HEK293 (cell line): ENCODE measurements at regions not wholly inside any gene's neighbourhood (a gene's known extent, or its start where the extent isn't known, plus 50 kb on each side); places are given as distances from the start of the nearest gene placed in this dataset.

Source experiments
- CTCF ChIP-seq: fragments of 450-650 bp; formaldehyde crosslinking; IDR thresholded peaks from 2 replicates; pipeline ENCODE4 v1.5.1; 2016; ENCODE audit warnings: missing biosample characterization, missing genetic modification characterization
- PBX3 ChIP-seq: sonication (generic); formaldehyde crosslinking; IDR thresholded peaks from 2 replicates; pipeline ENCODE4 v1.8.1; 2022; ENCODE audit warnings: mild to moderate bottlenecking, moderate library complexity, missing genetic modification reagents
- REST ChIP-seq: fragments of 450-650 bp; formaldehyde crosslinking; IDR thresholded peaks from 2 replicates; pipeline ENCODE4 v1.5.1; 2016; ENCODE audit warnings: missing biosample characterization, missing genetic modification characterization
- YY1 ChIP-seq: fragments of 450-650 bp; formaldehyde crosslinking; IDR thresholded peaks from 2 replicates; pipeline ENCODE4 v1.5.1; 2018; ENCODE audit warnings: missing biosample characterization, missing genetic modification characterization
- ZBTB44 ChIP-seq: fragments of 450-650 bp; IDR thresholded peaks from 2 replicates; pipeline ENCODE4 v1.5.1; 2018; ENCODE audit warnings: missing biosample characterization, mild to moderate bottlenecking, missing genetic modification characterization
- ZNF184 ChIP-seq: fragments of 450-650 bp; IDR thresholded peaks from 2 replicates; pipeline ENCODE4 v1.5.1; 2018; ENCODE audit warnings: missing biosample characterization, mild to moderate bottlenecking, missing genetic modification characterization
- ZNF19 ChIP-seq: fragments of 450-650 bp; formaldehyde crosslinking; IDR thresholded peaks from 2 replicates; pipeline ENCODE4; 2016; ENCODE audit warnings: missing biosample characterization, missing genetic modification characterization, low read depth
- ZSCAN23 ChIP-seq: fragments of 450-650 bp; formaldehyde crosslinking; IDR thresholded peaks from 2 replicates; pipeline ENCODE4 v1.5.1; 2016; ENCODE audit warnings: missing biosample characterization, missing genetic modification characterization
- TF ChIP-seq, protein P1 (sequence below): fragments of 450-650 bp; formaldehyde crosslinking; IDR thresholded peaks from 2 replicates; pipeline ENCODE4 v1.5.1; 2016; ENCODE audit warnings: missing biosample characterization, missing genetic modification characterization, borderline replicate concordance

DNA sequence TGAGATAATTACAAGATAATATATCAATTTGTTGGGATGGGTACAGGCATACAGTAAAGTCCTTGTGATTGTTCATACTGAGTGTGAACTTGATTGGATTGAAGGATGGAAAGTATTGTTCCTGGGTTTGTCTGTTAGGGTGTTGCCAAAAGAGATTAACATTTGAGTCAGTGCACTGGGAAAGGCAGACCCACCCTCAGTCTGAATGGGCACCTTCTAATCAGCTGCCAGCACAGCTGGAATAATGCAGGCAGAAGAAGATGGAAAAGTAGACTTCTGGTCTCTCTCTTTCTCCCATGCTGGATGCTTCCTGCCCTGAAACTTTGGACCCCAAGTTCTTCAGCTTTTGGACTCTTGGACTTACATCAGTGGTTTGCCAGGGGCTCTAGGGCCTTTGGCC lies 457.9 kb upstream of the SLIT2 start:
- TF ChIP-seq ZNF184 (tag by site-specific recombination) (no peak), ZBTB44 (tag by site-specific recombination) (no peak), CTCF (no peak), ZNF19 (tag by site-specific recombination) (no peak), PBX3 (CRISPR knock-in tag) (no peak), ZSCAN23 (tag by site-specific recombination) (no peak), YY1 (tag by site-specific recombination) (no peak), REST (tag by site-specific recombination) (no peak)
- TF ChIP-seq, protein P1, sequence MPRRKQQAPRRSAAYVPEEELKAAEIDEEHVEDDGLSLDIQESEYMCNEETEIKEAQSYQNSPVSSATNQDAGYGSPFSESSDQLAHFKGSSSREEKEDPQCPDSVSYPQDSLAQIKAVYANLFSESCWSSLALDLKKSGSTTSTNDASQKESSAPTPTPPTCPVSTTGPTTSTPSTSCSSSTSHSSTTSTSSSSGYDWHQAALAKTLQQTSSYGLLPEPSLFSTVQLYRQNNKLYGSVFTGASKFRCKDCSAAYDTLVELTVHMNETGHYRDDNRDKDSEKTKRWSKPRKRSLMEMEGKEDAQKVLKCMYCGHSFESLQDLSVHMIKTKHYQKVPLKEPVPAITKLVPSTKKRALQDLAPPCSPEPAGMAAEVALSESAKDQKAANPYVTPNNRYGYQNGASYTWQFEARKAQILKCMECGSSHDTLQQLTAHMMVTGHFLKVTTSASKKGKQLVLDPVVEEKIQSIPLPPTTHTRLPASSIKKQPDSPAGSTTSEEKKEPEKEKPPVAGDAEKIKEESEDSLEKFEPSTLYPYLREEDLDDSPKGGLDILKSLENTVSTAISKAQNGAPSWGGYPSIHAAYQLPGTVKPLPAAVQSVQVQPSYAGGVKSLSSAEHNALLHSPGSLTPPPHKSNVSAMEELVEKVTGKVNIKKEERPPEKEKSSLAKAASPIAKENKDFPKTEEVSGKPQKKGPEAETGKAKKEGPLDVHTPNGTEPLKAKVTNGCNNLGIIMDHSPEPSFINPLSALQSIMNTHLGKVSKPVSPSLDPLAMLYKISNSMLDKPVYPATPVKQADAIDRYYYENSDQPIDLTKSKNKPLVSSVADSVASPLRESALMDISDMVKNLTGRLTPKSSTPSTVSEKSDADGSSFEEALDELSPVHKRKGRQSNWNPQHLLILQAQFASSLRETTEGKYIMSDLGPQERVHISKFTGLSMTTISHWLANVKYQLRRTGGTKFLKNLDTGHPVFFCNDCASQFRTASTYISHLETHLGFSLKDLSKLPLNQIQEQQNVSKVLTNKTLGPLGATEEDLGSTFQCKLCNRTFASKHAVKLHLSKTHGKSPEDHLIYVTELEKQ = no peak
